GM19395 (cell line): ENCODE measurements at regions not wholly inside any gene's neighbourhood (a gene's known extent, or its start where the extent isn't known, plus 50 kb on each side); places are given as distances from the start of the nearest gene placed in this dataset.

Experiments used
- ATAC-seq: cut with Tn5 transposase; IDR thresholded peaks from one replicate; pipeline ENCODE4 v1.9.1; 2021; ENCODE audit warnings: mild to moderate bottlenecking, moderate library complexity; ENCODE audit not compliant: unreplicated experiment

DNA sequence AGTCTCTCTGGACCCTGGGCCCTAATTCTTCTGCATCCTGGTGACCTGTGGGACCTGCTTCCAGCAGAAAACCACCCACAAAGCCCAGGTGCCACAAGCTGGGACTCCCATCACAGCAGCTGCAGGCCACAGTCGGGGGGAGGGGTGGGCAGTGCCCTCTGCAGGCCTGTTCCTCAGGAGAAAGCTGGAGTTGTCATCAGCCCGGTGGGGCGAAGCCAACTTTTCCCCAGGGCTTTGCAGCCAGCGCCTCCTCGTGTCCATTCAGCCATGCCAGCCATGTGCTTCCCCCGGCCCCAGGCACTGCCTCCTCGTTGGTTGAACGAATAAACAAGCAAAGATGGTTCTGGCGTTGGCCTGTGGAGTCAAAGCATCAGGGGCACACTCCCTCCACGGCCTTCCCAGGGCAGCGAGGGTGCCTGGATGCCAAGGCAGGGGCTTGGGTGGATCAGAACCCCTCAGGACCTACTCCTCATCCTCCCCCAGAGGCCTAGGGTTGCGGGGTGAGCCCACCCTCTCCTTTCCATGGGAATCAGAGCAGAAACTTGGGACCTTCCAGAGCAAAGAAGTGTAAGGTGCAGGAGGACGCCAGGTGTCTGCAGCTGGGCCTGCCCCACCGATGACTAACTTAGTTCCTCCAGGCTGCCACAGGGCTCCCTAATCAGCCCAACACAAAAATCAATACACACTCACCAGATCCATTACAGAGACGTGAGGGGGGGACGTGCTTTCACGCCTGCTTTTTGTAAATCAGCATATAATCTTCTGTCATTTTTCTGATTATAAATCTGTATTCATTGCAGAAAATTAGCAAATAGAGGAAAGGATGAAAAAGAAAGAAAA is 75.7 kb upstream of the RAB6C start:
- no peak for ATAC-seq

DNA sequence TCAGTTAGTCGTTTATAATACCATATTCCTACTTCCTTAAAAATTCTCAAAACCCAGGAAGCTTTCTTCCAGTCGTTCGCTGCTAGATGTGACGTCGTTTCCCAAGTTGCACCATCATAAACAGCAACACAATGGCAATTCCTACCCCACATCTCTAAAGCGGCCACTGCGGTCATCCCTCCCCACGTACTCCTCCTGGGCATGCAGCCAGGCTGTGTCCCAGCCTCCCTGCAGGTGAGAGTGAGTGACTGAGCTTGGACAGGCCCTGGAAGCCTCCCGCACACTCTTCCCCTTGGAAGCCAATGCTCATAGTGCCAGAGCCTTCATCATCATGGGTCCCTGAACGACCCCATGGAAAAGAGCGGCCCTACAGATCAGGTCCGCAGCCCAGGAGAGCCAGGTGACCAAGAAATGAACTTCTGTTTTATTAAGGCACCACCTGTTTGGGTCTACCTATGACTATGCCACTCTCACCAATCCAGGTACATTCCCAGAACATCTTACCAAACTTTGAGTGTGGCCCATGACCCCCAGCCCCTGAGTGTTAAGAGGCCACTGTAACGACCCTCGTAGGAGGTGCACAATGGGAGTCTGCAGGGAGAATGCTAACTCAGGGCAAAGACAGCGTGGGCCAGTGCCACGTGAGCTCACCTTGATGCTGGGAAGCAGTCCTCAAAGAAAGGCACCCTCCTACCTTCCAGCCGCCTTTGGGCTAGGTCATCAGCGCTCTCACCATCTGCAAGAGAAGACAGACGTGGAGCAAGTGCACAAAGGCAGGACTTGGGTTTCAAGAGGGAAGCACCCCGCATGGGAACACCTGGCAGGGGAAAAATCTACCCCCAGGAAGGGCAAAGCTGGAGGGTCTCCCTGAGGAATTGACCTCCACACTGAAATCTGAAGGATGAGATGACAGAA is 74.7 kb upstream of the RAB6C start:
- ATAC-seq, result no peak

DNA sequence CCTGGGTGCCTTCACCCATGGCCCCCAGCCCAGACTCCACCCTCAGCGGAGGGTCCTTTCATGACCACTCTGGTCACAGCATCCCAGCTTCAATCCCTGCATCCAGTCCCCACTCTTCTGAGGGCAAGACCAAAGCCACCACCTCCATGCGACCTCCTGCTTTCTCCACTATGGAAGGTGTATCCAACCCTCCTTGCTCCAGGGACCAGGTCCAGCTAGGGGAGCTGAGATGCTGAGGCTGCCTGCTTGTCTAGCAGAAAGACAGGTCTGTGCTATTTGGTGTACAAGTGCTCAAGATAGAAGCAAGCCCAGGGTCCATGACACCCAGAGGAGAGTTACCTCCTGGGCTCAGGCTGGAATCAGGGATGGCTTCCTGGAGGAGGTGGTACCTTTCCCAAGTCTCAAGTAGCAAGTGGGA is 73.8 kb upstream of the RAB6C start:
- ATAC-seq, result no peak

DNA sequence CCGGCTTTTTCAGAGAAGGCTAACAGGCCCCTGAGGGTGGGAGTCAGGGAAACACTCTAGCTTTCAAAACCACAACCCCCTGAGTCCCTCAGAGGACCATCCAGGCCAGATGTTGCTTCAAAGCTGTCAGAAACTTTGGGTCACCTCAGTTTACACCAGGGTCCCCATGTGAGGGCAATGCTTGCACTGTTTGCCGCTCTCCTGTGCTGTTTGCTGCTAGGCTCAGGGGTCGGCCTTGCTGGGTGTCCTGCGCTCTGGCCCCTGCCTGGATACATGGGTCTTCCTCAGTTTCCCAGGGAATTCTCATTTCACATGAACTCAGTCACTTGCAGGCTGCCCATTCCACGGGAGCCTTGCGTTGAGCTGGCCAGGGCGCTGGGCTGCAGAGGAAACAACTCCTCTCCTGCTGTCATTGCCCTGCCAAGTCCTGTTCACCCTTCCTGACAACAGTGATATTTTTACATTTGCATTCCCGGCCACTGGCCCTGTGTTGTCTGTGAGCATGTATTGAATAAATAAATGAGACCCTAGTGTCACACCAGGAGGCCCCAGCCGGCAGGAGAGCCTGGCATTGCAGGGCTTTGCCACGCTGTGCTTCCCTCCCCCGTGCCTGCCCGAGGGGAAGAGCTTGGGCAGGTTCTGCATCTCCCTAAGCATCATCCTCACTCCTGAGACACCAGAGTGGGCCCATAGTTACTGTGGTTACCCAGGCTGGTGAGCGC is 73.2 kb upstream of the RAB6C start:
- ATAC-seq, result no peak

DNA sequence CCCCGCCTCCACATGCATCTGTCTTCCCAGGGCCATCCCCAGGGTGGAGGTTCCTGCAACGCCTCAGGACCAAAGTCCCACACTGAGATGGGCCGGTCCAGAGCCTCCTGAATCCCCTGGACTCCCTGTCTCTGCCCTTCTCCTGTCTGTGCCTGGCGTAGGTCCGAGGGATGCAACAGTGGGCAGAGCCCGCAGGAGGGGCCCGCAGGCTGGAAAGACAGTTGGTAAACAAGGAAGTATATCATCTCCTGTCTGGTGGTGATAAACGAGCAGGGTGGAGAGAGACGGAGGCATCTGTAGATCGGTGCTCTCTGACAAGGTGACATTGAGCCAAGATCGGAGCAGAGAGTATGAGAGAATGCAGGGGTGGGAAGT is 72.6 kb upstream of the RAB6C start:
- no peak for ATAC-seq

DNA sequence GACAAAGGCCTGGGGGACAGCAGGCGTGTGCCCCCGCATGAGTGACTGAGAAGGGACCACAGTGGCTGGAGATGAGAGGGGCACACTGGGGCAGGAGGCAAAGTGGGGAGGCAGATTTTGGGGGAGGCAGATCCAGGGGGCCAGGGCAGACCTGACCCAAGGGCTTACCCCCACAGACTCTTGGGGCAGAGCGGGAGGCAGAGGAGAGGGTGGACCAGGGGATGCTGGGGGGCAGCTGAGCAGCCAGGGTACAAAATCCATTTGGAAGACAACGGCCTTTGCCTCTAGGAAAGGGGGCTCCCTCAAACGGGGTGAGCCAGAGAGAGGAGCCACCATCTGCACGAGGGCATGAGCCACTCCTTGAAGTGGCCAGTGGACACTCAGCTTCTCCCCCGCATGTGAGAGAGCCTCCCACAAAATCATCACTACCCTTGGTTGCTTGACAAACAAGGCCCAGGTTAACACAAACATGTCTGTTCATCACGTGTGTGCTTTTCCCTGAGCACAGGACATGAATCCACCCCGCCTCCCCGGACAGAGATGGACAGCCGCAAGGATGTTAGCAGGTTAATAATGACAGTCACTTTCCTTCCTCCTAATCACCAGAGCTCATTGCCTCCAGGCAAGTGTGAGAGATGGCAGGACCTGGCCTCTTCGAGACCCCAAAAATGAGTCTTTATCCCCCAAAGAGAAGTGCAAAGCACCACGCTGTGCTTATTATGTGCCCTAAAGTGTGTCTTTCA is 72.0 kb upstream of the RAB6C start:
- ATAC-seq, result no peak

DNA sequence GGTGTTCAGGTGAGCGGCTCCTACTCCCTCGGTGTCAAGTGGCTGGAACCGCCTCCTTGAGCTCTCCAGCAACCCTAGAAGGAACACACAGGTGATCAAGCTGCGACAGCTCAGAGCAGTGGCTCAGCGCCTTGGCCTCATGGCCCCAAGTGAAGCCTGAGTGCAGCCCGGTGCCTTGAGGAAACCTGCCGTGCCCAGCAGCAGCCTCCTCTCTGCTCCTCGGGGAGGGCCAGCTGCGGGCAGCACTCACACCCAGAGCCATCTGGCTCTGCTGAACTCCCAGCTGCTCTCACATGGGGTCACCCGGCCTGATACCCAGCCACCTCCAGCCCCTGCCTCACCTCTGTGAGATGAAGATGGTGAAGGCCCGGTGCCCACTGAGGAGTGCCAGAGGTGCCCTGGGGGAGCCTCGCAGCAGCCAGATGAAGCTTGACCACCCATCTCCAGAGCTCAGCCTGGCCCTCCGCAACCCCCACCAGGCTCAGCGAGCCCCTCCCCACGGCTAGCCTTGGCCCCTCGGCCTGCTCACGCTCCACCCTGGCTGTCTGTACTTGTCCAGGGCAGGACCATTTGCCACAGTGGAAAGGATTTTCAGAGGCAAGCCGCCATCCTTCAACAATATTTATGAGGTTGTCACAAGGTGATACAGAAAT is 70.6 kb upstream of the RAB6C start:
- no peak for ATAC-seq

DNA sequence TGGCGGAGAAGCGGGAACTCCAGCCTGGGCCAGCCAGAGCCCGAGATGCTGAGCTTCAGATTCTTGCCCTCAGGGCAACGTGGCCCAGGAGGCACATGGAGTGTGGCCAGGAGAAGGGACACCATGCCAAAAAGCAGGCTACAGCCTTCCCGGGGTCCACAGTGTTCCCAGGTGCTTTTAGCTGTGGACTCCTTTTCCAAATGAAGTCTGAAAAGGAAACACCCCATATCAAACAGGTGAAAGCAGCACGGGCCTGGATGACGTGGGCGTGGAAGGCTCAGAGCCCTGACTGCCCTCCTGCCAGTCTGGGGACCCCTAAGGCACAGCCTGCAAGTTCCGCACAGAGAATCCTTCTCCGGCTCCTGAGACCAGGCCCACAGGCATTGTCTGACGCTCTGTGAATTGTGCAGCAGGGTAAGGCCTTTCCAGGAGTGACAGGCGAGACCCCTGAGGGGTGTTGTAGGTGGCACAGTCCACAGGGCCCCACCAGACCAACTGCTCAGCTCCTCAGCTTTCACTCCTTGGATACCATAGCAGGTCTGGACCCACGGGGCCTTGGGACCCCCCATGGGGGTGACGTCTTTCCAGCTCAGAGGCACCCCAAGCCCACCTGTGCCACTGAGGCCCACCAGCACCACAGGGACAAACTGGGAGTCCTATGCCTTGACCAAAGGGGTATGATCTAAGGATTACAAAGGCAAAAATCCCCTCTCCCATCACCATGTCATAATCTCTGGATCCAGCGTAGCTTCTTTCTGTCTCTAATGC is 69.6 kb upstream of the RAB6C start:
- ATAC-seq, result no peak

DNA sequence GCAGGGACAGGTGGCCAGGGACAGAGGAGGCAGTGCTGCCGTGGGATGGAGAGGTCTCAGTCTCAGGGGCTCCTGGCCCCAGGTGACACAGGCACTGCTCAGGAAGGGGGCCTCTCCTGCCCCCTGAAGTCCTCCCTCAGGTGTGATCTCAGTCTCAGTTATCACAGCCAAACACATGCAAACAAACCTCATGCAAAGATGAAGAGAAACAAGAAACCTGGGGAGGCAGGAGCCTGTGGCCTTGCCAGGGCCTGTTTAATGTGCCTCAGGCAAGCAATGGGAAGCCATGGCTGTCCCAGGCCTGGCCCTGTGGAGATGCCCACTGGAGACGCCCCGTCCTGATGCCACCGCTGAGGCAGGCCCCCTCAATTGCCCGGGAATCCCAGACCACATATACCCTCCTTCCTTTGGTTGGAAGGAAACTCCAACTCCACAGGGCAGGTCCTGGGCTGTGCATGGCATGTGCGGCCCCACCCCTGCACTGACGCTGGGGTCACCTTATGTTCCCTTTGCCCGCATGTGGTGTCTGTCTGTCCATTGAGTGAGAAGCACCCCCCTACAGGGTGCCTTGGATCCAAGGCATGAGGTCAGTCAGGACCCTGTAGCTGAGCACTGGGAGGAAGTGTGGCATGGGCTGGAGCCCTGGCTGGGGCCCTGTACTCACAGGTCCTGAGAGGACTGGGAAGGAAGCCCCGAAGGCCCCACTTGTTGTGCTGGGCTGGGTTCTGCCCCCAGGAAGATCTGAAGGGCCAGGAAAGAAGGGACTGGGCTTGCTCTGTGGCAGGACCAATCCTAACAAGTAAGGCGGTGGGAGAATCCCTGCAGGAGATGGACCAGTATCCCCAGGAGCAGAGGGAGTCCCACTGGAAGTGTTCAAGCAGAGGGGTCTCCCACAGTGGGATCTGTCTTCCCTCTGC is 68.8 kb upstream of the RAB6C start:
- no peak for ATAC-seq

DNA sequence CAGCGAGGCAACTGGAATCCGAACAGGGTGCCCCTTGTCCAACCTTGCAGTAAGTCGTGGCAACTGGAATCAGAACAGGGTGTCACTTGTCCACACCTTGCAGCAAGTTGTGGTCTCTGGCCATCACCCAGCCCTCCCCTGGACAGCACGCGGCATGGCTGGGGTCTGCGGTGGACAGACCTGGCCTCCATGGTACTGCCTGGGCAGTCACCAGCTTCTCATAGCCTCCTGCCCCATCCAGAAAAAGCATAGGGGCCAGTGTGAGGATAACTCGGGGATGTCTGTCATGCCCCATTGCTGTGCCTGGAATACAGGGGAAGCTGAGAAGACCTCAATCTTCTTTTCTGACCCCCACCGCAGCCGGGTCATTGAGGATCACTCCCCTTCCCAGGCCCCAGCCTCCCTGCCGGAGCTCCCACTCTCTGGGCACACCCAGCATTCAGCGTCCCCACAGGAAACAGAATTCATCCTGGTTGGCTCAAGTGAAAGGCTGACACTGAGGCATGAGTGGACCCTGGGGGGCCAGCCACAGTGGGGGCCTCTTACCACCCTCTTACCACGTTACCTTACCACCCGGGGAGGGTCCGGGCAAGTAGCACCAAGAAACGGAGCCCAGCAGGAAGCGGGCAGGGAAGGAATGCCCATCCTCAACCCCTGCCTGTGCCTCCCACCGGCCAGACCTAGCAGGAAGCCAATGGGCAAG is 68.0 kb upstream of the RAB6C start:
- no peak for ATAC-seq

DNA sequence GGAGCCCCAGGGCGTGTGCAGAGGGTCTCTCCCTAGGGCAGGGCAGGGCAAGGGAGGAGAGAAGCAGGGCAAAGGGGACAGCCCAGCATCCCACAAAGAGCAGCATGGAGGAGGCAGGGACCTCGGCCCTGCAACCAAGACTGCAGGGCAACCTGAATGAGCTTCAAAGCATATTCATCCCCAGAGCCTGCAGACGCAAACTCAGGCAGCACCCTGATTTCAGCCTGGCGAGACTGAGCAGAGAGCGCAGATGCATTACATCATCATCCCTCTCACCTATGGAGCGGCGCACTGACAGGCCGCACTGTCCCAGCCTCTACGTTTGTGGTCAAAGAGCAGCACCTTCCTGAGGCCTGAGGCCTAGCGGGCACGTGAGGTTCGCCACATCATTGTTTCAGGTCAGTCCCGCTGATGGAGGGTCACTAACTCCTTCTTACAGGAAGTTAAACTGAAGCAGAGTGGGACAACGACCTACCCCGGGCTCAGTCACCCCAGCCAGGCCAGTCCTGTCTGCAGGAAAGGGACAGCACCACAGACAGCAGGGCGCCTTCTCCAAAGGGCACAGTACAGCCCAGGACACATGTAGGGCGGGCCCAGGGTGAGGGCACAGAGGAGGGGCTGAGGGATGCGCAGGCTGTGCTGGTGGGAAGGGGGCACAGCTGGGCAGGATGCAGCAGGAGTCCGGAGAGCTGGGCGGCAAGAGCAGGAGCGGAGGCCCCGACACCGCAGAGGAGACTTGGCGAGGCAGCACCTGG is 67.2 kb upstream of the RAB6C start:
- no peak for ATAC-seq

DNA sequence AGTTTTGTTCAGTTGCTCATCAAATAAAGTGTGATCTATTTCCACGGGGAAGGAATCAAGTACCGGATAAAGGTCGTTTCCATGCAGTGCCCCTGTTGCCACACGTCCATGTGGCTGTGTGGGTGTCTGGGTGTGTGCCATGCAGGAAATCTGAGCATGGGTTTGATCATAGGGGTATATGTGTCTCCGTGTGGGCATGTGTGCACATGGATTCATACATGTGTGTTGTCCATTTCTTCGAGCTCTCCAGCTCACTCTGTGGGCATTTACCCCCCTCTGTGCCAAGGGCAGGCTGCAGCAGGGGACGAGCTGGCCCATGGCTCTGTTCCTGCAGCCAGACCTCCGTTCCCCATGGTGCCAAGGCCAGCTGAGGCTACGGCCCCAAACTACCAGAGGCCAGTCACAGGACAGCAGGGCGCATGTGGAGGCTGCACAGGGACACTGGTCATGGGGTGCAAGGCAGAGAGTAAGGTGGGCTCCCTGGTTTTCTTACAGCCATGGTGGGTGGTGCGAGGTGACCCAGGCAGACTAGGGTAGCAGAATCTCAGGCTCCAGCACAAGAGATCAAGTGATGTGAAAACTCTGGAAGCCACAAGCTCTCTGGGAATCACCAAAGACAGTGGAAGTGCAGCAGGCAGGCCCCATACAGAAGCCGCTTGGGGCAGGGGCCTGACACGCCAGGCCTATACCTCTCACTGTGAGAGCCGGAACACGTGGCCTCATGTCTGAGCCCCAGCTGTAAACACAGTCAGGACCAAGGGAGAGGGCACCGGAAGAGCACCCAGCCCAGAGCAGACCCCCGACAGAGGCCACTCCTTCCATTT is 66.4 kb upstream of the RAB6C start:
- ATAC-seq, result no peak

DNA sequence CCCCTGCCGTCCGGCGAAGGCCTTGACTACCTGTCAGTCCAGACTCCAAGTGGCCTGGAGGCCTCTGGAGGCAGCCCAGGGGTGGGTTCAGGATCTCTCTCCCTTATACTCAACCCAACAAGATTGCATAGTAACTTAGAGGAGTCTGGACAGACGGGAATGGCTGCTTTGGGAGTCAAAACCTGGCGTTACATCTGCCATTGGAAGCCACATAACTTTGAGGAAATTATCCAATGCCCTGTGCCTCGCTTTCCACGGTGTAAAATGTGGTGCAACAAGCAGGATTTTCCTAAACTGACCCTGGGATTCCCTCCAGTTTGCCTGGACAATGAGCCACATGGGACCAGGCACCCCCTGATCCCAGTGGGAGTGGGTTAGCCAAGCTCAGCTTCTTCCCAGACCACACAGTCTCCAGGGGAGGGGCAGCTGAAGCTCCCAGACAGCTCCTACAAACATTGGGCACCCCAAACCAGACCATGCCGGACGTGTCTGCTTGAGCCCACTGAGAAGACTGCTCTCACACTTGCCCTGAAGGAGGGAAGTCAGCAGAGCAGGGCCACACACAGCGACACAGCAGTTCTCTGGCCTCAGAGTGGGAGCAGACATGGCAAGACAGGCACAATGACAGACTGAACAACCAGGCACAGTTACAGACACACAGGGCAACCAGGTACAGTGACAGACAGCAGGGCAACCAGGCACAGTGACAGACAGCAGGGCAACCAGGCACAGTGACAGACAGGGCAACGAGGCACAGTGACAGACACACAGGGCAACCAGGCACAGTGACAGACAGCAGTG is 65.6 kb upstream of the RAB6C start:
- ATAC-seq, result no peak

DNA sequence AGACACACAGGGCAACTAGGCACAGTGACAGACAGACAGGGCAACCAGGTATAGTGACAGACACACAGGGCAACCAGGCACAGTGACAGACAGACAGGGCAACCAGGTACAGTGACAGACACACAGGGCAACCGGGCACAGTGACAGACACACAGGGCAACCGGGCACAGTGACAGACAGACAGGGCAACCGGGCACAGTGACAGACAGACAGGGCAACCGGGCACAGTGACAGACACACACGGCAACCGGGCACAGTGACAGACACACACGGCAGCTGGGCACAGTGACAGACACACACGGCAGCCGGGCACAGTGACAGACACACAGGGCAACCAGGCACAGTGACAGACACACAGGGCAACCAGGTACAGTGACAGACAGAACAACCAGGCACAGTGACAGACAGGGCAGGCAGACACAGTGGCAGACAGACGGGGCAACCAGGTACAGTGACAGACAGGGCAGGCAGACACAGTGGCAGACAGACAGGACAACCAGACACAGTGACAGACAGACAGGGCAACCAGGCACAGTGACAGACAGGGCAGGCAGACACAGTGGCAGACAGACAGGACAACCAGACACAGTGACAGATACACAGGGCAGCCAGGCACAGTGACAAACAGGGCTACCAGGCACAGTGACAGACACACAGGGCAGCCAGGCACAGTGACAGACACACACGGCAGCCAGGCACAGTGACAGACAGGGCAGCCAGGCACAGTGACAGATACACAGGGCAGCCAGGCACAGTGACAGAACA is 64.7 kb upstream of the RAB6C start:
- no peak for ATAC-seq
